Gastroesophageal sphincter (tissue), 4 donors: ENCODE measurements at regions not wholly inside any gene's neighbourhood (a gene's known extent, or its start where the extent isn't known, plus 50 kb on each side); places are given as distances from the start of the nearest gene placed in this dataset.

Source experiments
- ATAC-seq: fragments of 150-250 bp; one replicate; pipeline ENCODE4 v1.9.1; 2016; ENCODE audit warnings: mild to moderate bottlenecking, moderate library complexity
- H3K27ac ChIP-seq, 4 donors: fragments of 200-600 bp; sonication (generic) in 3 of 4; 1 replicate in 3 of 4; 2 replicates in 1 of 4; pipeline ENCODE4 v1.5.1; 2016 to 2019
- H3K27me3 ChIP-seq: fragments of 200-600 bp; sonication (generic); one replicate; pipeline ENCODE4 v1.5.1; 2019
- H3K36me3 ChIP-seq, 2 donors: fragments of 200-600 bp; sonication (generic); one replicate each; pipeline ENCODE4 v1.5.1; 2019; ENCODE audit warnings: control low read depth in 1 of 2
- H3K4me1 ChIP-seq, 3 donors: fragments of 200-600 bp; sonication (generic); 1 replicate in 2 of 3; 2 replicates in 1 of 3; pipeline ENCODE4 v1.5.1; 2016 to 2019; ENCODE audit warnings: control low read depth in 2 of 3
- H3K4me3 ChIP-seq, 2 donors: fragments of 200-600 bp; sonication (generic); one replicate each; pipeline ENCODE4 v1.5.1; 2019; ENCODE audit warnings: mild to moderate bottlenecking in 1 of 2, moderate library complexity in 1 of 2
- H3K9me3 ChIP-seq, 3 donors: fragments of 200-600 bp; sonication (generic); one replicate each; pipeline ENCODE4 v1.5.1; 2017 to 2019; ENCODE audit warnings: control low read depth in 2 of 3
- CTCF ChIP-seq, 4 experiments: fragments of 200-600 bp in 2 of 4; fragments of 450-650 bp in 2 of 4; sonication (generic) in 1 of 4; IDR thresholded peaks; one replicate each; pipeline ENCODE4 v1.5.1; 2017 to 2019; ENCODE audit warnings: antibody characterized with exemption in 4 of 4, mild to moderate bottlenecking in 2 of 4, moderate library complexity in 2 of 4
- EP300 ChIP-seq: sonication (generic); formaldehyde crosslinking; IDR thresholded peaks from one replicate; pipeline ENCODE4 v1.6.1; 2017; ENCODE audit warnings: antibody characterized with exemption, mild to moderate bottlenecking
- POLR2A ChIP-seq, 2 donors: fragments of 450-650 bp; IDR thresholded peaks; one replicate each; pipeline ENCODE4 v1.6.1; 2017; ENCODE audit warnings: antibody characterized with exemption in 2 of 2, mild to moderate bottlenecking in 2 of 2, moderate library complexity in 1 of 2
- POLR2AphosphoS5 ChIP-seq: sonication (generic); formaldehyde crosslinking; IDR thresholded peaks from one replicate; pipeline ENCODE4 v1.6.1; 2017; ENCODE audit warnings: antibody characterized with exemption
- WGBS, 2 donors: methylation state at CpG; one replicate each; pipeline ENCODE4 v1.1.5; 2018; ENCODE audit warnings: low coverage in 1 of 2; 5-methylcytosine and 5-hydroxymethylcytosine counted together
- small RNA-seq, 4 donors: library from RNA; depleted of rRNA; stranded (forward); fragments of <200 nt; gene quantifications; one replicate each; pipeline ENCODE3, GENCODE V24; 2016

GRCh38 chr10:62746951-62747729, 57.4 kb upstream of the ADO start:
- 86 to 90% methylated on average over 1 to 3 of the region's 3 CpGs for WGBS, 2 donors
- Histone ChIP-seq H3K27ac (no peak overlapping the region), H3K27me3 (no peaks in the 10 kb centered on the region), H3K4me1 (peaks cover 0 to 8% (median 0%) of the 10 kb centered on the region in 3 donors), H3K9me3 (no peaks in the 10 kb centered on the region), H3K36me3 (no peaks in the 10 kb centered on the region), H3K4me3 (no peak overlapping the region)
- TF ChIP-seq CTCF (IDR thresholded peaks at IDR 0.05) (no peak), POLR2A (IDR thresholded peaks at IDR 0.05) (no peak)
- ATAC-seq, result no peak

GRCh38 chr10:62748386-62748785, 56.1 kb upstream of the ADO start:
- ATAC-seq, result no peak
- H3K4me1 ChIP-seq, result no peaks in the 10 kb centered on the region
- H3K27me3 ChIP-seq, result no peaks in the 10 kb centered on the region
- TF ChIP-seq CTCF (IDR thresholded peaks at IDR 0.05) (no peak), POLR2A (IDR thresholded peaks at IDR 0.05) (no peak), EP300 (no peak), POLR2AphosphoS5 (no peak)
- H3K27ac ChIP-seq, result no peak overlapping the region
- no peaks in the 10 kb centered on the region for H3K36me3 ChIP-seq
- H3K9me3 ChIP-seq, result no peaks in the 10 kb centered on the region
- H3K4me3 ChIP-seq, result no peak overlapping the region

GRCh38 chr10:62749093-62749683, 55.3 kb upstream of the ADO start:
- Histone ChIP-seq H3K9me3 (no peaks in the 10 kb centered on the region), H3K36me3 (no peaks in the 10 kb centered on the region), H3K4me1 (no peaks in the 10 kb centered on the region), H3K27ac (no peak overlapping the region), H3K4me3 (no peak overlapping the region), H3K27me3 (no peaks in the 10 kb centered on the region)
- TF ChIP-seq EP300 (no peak), POLR2A (IDR thresholded peaks at IDR 0.05) (no peak), POLR2AphosphoS5 (no peak), CTCF (IDR thresholded peaks at IDR 0.05) (no peak)
- 80 to 83% methylated on average over 5 of the region's 5 CpGs for WGBS, 2 donors
- ATAC-seq, result no peak

Small RNA genes lying in the stretch of these regions (small RNA-seq; reads per million reads assigned to genes)
- 0 reads per million in 4 donors for gene ALDH7A1P4
